Activated B cell treated with CpG ODN at 0.5 μM for 24 hours (primary cell): ENCODE measurements at regions not wholly inside any gene's neighbourhood (a gene's known extent, or its start where the extent isn't known, plus 50 kb on each side); places are given as distances from the start of the nearest gene placed in this dataset.

ENCODE experiments used
- ATAC-seq: fragments of 200-7000 bp; cut with Tn5 transposase; one replicate; pipeline ENCODE4 v1.10.0; 2021; ENCODE audit warnings: low read depth, mild to moderate bottlenecking, moderate library complexity
- CTCF ChIA-PET: fragments of 350-600 bp; sonication (Branson Sonifier 250); formaldehyde crosslinking; loops from one replicate; lab custom pipeline; 2021; ENCODE audit warnings: antibody characterized with exemption; lab: Charles Lee
- POLR2A ChIA-PET: fragments of 350-600 bp; sonication (Branson Sonifier 250); formaldehyde crosslinking; loops from one replicate; lab custom pipeline; 2021; ENCODE audit warnings: antibody characterized with exemption; lab: Charles Lee
- DNase-seq: peaks from one replicate; pipeline ENCODE4 v3.0.0; 2022
- H3K27ac Mint-ChIP-seq: one replicate; pipeline ENCODE4 v1.8.0; 2020; ENCODE audit warnings: mixed read lengths
- H3K27me3 Mint-ChIP-seq: one replicate; pipeline ENCODE4 v1.8.0; 2021; ENCODE audit warnings: mixed read lengths
- H3K36me3 Mint-ChIP-seq: one replicate; pipeline ENCODE4 v1.8.0; 2021; ENCODE audit warnings: low read depth, mixed read lengths
- H3K4me1 Mint-ChIP-seq: one replicate; pipeline ENCODE4 v1.8.0; 2021; ENCODE audit warnings: mixed read lengths
- H3K4me3 Mint-ChIP-seq: one replicate; pipeline ENCODE4 v1.8.0; 2020; ENCODE audit warnings: mild to moderate bottlenecking, mixed read lengths
- H3K9me3 Mint-ChIP-seq: one replicate; pipeline ENCODE4 v1.8.0; 2020; ENCODE audit warnings: mixed read lengths
- intact Hi-C: fragments of 100-400 bp; cut with micrococcal nuclease; formaldehyde crosslinking; loops from one replicate; pipeline ENCODE4 v1.15.1; 2024
- TF ChIP-seq, protein P1 (sequence below): fragments of 200-600 bp; IDR thresholded peaks from one replicate; pipeline ENCODE4 v1.8.0; 2022; ENCODE audit warnings: antibody characterized with exemption, mild to moderate bottlenecking

DNA sequence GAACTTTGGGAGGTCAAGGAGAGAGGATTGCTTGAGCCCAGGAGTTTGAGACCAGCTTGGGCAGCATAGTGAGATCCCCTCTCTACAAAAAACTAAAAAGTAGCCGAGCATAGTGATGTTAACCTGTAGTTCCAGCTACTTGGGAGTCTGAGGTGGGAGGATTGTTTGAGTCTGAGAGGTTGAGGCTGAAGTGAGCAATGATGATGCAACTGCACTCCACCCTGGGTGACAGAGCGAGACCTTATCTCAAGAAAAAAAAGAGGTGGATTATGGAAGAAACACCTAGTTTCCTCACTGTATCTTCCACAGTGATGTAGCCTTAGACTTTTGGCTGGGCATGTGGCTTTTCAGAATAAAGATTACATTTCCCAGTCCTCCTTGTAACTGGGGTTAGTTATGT, 237.2 kb upstream of the SPRED2 start:
- CTCF ChIA-PET: no interaction called here
- ATAC-seq (no peak), DNase-seq (no peak)
- H3K4me3 Mint-ChIP-seq: no peak overlapping the region
- POLR2A ChIA-PET: no interaction called here
- H3K4me1 Mint-ChIP-seq: no peaks in the 10 kb centered on the region
- no peak overlapping the region for H3K27ac Mint-ChIP-seq
- intact Hi-C loops: no loop called here
- peaks cover 2% of the 10 kb centered on the region for H3K27me3 Mint-ChIP-seq
- peaks cover 15% of the 10 kb centered on the region for H3K9me3 Mint-ChIP-seq
- TF ChIP-seq, protein P1, sequence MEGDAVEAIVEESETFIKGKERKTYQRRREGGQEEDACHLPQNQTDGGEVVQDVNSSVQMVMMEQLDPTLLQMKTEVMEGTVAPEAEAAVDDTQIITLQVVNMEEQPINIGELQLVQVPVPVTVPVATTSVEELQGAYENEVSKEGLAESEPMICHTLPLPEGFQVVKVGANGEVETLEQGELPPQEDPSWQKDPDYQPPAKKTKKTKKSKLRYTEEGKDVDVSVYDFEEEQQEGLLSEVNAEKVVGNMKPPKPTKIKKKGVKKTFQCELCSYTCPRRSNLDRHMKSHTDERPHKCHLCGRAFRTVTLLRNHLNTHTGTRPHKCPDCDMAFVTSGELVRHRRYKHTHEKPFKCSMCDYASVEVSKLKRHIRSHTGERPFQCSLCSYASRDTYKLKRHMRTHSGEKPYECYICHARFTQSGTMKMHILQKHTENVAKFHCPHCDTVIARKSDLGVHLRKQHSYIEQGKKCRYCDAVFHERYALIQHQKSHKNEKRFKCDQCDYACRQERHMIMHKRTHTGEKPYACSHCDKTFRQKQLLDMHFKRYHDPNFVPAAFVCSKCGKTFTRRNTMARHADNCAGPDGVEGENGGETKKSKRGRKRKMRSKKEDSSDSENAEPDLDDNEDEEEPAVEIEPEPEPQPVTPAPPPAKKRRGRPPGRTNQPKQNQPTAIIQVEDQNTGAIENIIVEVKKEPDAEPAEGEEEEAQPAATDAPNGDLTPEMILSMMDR: no peak
- no peaks in the 10 kb centered on the region for H3K36me3 Mint-ChIP-seq

DNA sequence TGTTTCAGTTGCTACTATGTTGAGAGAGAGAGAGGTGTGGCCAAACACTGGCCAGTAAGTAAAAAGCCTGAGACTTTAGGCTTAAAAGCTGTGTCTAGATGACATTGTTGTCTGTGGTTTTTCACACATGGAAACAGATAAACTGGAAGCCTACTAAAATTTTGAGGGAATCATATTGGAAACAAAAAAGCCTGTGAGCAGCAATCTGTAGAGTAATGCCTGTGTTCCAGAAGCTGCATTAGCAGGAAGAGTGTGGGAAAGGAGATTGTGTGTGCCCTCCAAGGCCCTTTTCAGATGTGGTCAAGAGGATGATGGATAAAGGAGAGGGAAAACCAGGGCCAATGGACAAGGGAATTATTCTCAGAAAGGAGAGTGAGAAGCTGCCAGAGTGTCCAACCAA, 236.3 kb upstream of the SPRED2 start:
- intact Hi-C loops: no loop called here
- POLR2A ChIA-PET: no interaction called here
- CTCF ChIA-PET: no interaction called here
- Mint-ChIP-seq H3K4me3 (no peak overlapping the region), H3K27me3 (peaks cover 2% of the 10 kb centered on the region), H3K36me3 (no peaks in the 10 kb centered on the region), H3K27ac (no peak overlapping the region), H3K9me3 (peaks cover 15% of the 10 kb centered on the region), H3K4me1 (no peaks in the 10 kb centered on the region)
- no peak for ATAC-seq
- DNase-seq: no peak
- TF ChIP-seq, protein P1: no peak

DNA sequence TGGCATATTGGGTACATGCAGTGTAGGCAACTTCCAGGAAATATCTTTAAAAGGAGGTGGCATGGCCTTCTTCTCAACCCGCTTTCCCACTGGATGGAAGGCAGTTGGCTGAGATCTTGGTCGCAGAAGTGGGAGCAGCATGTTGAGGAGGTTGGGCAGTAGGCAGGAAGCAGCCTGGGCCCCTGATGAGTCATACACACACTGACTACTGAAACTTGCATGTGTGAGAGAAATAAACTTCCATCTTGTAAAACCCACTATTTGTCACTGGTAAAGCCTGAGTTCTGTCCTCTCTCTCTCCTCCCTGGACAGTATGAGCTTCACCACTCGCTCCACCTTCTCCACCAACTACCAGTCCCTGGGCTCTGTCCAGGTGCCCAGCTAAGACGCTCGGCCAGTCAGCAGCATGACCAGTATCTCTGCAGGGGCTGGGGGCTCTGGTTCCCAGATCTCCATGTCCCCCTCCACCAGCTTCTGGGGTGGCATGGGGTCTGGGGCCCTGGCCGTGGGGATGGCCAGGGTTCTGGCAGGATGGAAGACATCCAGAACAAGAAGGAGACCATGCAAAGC, 233.8 kb upstream of the SPRED2 start:
- Mint-ChIP-seq H3K27ac (no peak overlapping the region), H3K27me3 (peaks cover 9% of the 10 kb centered on the region), H3K9me3 (peaks cover 15% of the 10 kb centered on the region), H3K4me3 (no peak overlapping the region), H3K4me1 (no peaks in the 10 kb centered on the region), H3K36me3 (no peaks in the 10 kb centered on the region)
- CTCF ChIA-PET: no interaction called here
- no peak for ATAC-seq
- no peak for DNase-seq
- intact Hi-C loops: no loop called here
- TF ChIP-seq, protein P1: no peak
- POLR2A ChIA-PET: no interaction called here

DNA sequence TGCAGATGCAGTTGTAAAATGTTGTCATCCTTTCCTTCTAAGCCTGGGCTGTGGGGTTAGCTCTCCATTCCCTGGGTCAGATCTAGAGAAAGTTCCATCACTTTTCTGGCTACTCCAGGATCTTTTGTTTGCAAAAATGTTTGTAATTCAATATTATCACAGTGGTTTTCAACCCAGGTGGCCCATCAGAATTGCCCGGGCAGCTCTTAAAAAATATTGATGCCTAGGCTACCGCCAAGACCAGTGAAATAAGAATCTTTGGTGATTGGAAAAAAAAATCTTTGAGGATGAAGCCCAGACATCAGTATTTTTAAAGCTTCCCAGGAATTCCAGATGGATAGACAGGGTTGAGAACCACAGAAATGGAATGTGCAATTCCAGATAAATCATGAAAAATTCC, 232.5 kb upstream of the SPRED2 start:
- no peaks in the 10 kb centered on the region for H3K36me3 Mint-ChIP-seq
- peaks cover 15% of the 10 kb centered on the region for H3K9me3 Mint-ChIP-seq
- ATAC-seq (no peak), DNase-seq (no peak)
- no peak overlapping the region for H3K4me3 Mint-ChIP-seq
- POLR2A ChIA-PET: no interaction called here
- TF ChIP-seq, protein P1: no peak
- H3K4me1 Mint-ChIP-seq: no peaks in the 10 kb centered on the region
- CTCF ChIA-PET: no interaction called here
- H3K27ac Mint-ChIP-seq: no peak overlapping the region
- intact Hi-C loops: no loop called here
- H3K27me3 Mint-ChIP-seq: peaks cover 7% of the 10 kb centered on the region

DNA sequence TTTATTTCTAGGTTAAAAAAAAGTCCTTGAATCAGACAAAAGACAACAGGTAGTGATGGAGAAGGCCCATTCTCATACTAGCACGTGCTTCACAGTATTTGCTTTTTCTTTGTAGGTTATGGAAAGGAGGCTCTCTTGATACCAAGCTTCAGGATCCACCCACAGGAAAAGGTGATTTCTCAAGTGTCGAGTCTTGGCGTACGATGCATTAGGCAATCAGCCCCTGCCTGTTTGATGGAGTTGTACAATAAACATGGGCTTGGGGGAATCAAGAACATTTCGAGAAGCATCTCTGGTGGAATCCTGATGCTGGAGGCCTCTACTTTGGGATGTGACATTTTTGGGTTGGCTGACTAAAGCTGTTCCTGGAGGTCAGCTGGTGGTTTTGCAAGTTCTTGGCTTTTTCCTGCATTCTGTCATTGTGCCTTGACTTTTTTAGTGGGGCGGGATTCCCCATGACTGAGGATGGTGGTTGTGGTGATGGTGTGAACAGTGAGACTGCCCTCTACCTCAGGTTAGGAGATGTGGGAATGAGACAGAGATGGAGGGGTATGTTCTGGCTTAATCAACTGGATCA, 231.5 kb upstream of the SPRED2 start:
- H3K4me3 Mint-ChIP-seq: no peak overlapping the region
- intact Hi-C loops: no loop called here
- DNase-seq (no peak), ATAC-seq (no peak)
- H3K27me3 Mint-ChIP-seq: peaks cover 10% of the 10 kb centered on the region
- no peak overlapping the region for H3K27ac Mint-ChIP-seq
- no peaks in the 10 kb centered on the region for H3K4me1 Mint-ChIP-seq
- TF ChIP-seq, protein P1: no peak
- CTCF ChIA-PET: no interaction called here
- POLR2A ChIA-PET: no interaction called here
- peaks cover 9% of the 10 kb centered on the region for H3K9me3 Mint-ChIP-seq
- H3K36me3 Mint-ChIP-seq: no peaks in the 10 kb centered on the region
